ENCODE measurements at regions not wholly inside any gene's neighbourhood (a gene's known extent, or its start where the extent isn't known, plus 50 kb on each side); places are given as distances from the start of the nearest gene placed in this dataset.

DNA sequence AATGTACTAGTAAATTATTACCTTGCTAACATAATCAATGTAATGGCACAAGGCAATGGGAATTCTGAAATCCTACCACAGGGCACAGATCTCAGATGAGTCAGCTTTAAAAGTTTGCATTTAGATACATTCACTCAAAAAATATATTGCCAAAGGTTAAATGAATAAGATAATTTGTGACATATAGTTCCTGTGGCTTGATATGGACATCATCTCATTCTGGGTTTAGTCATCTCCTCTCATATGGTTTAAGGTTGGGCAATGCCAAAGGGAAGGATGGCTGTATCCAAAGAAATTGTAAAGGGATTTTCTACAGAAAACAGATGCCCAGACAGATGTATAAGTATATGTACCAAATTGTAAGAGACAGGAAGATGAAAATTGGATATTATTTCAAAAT, 1065.0 kb downstream of the LRFN5 start:
- TF ChIP-seq, protein P1, sequence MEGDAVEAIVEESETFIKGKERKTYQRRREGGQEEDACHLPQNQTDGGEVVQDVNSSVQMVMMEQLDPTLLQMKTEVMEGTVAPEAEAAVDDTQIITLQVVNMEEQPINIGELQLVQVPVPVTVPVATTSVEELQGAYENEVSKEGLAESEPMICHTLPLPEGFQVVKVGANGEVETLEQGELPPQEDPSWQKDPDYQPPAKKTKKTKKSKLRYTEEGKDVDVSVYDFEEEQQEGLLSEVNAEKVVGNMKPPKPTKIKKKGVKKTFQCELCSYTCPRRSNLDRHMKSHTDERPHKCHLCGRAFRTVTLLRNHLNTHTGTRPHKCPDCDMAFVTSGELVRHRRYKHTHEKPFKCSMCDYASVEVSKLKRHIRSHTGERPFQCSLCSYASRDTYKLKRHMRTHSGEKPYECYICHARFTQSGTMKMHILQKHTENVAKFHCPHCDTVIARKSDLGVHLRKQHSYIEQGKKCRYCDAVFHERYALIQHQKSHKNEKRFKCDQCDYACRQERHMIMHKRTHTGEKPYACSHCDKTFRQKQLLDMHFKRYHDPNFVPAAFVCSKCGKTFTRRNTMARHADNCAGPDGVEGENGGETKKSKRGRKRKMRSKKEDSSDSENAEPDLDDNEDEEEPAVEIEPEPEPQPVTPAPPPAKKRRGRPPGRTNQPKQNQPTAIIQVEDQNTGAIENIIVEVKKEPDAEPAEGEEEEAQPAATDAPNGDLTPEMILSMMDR (IDR thresholded peaks at IDR 0.05) = no peak
- no peak for TF ChIP-seq POLR2A (IDR thresholded peaks at IDR 0.05)
